ENCODE measurements at regions not wholly inside any gene's neighbourhood (a gene's known extent, or its start where the extent isn't known, plus 50 kb on each side); places are given as distances from the start of the nearest gene placed in this dataset.
A peak's percentile ranks its signal among the peaks of the same experiment; 100 is the strongest.

DNA sequence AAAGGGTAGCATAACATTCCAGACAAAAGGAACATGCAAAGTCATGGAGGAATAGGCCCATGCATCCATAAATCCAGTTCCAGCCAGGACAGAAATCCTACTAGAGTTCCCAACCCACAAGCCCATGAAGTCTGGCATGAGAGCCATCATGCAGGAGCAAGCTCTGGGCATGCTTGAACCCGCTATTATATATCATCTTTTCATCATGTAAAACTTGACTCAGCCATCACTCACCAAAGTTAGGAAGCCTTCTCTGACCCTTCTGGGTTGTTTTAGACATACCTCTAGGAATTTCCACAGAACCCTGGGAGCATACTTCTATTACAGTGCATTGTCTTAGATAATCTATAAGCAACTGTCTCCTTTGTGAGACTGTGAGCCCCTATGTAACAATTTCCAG is 293.0 kb upstream of the NPSR1 start:
- intact Hi-C loops (cut with DNase I) = no loop called here
- ATAC-seq (no peak), DNase-seq (ENCODE audit: low spot score) (no peak)

DNA sequence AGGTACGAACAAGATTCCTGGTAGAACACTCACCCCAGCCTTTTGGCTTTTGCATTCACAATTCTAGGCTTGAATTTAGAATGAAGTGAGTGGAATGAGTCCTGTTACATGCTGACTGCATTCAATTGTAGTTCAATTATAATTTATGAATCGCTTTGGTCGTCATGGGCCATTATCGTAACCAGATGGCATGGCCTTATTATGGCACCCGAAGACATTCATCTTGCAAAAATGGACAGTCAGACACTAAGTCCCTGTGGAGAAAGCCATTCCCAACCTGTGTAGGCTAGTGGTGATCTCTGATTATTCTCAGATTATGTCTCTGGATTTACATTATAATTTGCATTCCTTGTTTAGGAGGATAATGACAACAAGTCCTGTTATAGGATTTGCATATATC is 292.4 kb upstream of the NPSR1 start:
- intact Hi-C loops (cut with DNase I) = no loop called here
- no peak for DNase-seq (ENCODE audit: low spot score)

DNA sequence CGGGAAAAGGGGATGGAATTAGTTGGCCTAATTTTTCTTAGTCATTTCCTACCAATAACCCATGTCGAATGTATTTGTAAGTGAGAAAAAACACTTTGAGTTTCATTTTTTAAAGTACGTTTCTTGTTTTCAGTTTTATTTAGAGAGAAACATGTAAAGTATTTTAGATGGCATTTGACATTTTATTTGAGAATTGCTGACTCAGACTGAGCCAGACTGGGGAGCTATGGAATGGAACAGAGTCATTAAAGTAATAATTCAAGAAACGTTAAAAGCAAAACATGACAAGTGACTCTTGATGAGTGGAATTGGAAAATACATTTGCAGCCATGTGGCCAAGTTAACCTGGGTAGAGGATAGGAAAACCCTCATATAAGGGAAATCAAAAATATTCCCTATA is 286.1 kb upstream of the NPSR1 start:
- no peak for DNase-seq (ENCODE audit: low spot score)
- intact Hi-C loops (cut with DNase I) = no loop called here
- ATAC-seq = no peak

More for the DNA sequence above, 292.4 kb upstream of the NPSR1 start:
- ATAC-seq = no peak

DNA sequence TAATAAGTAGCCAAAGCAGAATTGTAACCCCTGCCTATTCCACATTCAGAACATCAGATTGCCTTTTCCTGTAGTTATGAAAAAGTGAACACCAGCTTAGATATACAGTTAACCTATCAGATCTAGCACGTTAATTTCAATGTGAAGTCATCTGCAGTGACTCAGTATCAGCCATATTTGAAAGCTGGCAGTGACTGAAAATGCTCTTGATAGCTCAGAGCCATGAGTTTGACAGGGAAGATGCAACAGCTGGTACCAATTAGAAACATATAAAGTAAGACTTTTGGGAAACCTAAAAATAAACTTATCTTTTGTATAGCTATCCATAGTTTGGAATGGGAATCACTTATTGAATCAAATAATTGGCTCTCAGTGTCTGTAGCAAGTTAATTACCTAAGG is 284.1 kb upstream of the NPSR1 start:
- no peak for DNase-seq (ENCODE audit: low spot score)
- intact Hi-C loops (cut with DNase I) = no loop called here
- ATAC-seq = no peak

DNA sequence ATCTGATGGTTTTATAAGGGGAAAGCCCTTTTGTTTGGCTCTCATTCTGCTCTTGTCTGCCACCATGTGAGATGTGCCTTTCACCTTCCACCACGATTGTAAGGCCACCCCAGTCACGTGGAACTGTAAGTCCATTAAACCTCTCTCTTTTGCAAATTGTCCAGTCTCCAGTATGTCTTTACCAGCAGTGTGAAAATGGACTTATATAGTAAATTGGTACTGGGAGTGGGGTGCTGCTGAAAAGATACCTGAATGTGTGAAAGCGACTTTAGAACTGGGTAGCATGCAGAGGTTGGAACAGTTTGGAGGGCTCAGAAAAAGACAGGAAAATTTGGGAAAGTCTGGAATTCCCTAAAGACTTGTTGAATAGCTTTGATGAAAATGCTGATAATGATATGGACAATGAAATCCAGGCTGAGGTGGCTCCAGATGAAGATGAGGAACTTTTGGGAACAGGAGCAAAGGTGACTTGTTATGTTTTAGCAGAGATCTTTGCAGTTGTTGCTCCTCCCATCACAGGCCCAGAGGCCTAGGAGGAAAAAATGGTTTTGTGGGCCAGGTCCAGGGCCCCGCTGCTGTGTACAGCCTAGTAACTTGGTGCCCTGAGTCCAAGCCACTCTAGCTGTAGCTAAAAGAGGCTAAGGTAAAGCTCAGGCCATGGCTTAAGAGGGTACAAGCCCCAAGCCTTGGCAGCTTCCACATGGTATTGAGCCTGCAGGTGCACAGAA is 275.7 kb upstream of the NPSR1 start:
- DNase-seq (ENCODE audit: low spot score) = no peak
- ATAC-seq = no peak
- intact Hi-C loops (cut with DNase I) = no loop called here

DNA sequence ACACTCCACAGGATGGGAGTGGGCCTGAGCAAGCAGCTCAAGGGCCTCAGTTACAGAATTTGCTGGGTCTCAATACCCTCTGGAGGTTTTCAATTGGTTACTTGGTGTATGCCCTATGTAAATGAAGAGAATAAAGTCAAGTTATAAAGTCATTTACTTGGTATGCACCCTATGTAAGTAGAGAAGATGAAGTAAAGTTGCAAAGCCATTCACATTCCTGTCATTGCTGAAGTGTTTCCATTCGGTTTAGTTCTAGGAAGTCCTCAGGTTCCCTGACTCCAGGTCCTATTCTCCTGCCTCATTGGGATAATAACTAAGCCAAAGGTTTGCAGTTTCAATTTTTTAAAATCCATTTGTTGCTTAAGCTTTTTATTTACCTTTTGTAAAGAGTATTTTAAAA is 272.6 kb upstream of the NPSR1 start:
- no peak for ATAC-seq
- intact Hi-C loops (cut with DNase I) = no loop called here
- DNase-seq (ENCODE audit: low spot score) = no peak

DNA sequence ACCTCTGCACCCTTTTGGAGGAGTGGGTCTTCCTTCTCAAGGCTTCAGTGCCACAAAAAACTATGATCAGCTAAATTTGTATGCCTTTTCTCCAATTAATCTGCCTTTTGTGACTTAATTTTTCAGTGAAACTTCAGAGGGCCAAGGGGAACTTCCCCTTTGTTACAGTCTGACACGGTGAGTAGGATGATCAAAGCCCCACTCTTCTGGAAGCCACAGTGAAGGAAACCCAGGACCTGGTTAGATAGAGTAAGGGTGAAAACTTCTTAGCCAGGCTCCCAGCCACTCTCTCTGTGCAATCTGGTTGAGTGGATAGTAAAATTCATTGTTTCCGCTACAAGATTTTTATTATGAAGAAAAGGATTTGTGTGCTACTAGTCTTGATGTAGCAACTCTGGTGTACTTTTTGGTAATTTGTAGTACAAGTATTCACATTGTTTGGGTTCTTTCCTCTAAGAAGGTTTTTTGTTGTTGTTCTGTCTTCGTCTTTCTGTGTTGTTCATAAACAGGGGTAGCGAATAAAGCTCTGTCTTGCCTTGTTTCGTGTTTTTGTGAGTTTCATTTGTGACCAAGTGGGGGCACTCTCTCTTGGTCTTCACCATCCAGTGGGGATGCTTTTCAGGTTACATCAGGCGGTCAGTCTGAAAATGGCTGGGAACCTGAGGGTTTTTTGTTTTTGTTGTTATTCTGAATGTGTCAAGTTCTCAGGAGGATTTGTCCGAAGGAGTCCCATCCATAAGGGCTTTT is 268.5 kb upstream of the NPSR1 start:
- ATAC-seq (no peak), DNase-seq (ENCODE audit: low spot score) (no peak)
- intact Hi-C loops (cut with DNase I) = no loop called here

DNA sequence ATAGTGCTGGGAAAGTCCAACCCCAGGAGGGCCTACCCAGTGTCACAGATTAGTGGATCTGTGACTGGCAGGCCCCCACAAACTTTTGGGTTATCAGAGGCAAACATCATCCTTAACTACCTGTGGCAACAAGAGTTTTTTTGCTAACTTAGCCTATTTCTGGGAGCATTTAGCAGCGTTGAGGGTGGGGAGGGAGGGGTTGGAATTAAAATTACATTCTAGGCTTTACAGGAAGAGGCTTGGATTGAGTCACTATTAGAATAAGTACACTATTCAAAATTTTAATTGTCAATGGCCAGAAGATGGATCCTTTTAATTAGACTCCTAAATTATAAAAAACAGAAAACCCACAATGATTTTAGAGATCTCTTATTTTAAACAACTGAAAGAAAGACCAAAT is 267.9 kb upstream of the NPSR1 start:
- ATAC-seq (no peak), DNase-seq (ENCODE audit: low spot score) (no peak)
- intact Hi-C loops (cut with DNase I) = no loop called here

DNA sequence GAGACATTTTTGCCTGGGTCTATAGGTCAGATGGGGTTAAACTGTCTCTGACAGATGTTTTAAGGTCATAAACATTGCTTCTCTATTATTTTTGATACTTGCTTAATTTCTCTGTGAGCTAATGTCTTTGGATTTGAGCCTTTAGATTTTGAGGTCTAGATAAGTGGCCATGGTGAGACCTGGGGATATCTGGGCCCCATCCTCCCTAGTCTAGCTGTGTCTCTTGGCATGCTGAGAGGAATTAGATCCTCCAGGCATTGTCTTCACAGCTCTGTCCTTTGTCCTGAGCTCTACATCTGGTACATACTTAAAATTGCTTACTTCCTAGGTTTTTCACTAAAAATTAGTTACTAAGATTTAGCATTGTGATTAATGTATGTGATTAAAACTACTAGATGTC is 265.0 kb upstream of the NPSR1 start:
- no peak for ATAC-seq
- intact Hi-C loops (cut with DNase I) = no loop called here
- no peak for DNase-seq (ENCODE audit: low spot score)

DNA sequence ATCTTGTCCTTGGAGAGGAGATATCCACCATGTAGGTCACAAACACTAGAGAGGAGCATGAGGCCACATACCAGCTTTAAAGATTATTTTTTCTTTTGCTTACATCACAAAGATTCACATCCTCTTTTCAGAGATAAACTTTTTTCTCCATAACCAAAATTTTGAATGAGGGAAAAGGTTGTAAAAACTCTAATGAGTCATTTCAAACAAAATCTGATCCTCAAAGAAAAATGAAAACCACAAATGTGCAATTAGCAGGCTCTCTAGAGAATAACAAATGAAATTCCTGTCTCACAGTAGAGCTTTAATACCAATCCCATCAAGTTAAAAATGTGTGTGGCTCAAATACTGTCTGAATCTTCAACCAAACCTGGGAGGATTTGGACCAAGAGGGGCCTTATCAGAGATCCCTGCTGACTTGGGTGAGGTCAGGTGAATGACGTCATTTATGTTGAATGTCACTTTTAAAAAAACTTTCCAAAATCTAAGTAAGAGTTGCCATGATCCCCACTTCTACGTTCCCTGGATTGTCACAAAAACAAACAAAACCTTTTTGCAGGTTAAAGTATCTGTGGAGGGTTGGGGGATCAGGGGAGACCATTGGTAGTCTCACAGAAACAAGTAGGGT is 261.5 kb upstream of the NPSR1 start:
- DNase-seq (ENCODE audit: low spot score) (no peak), ATAC-seq (no peak)
- intact Hi-C loops (cut with DNase I) = no loop called here

DNA sequence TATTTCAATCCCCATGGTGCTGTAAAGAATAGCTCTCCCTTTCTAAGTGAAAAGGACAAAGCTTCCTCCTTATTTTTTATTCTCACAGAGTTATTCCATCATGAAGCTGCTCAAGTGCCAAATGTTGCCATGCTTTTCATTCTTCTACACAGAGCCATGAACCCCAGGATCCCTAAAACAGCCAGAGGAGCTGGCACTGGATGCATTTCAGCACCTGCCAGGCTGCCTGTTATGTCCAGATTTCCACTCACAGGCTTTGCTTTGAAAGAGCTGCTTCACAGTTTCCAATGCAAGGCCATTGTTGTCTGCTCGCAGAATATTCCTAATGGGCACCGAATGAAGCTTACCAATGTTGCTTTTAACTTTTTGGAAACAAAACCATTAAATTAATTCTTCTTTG is 256.2 kb upstream of the NPSR1 start:
- ATAC-seq (no peak), DNase-seq (ENCODE audit: low spot score) (no peak)
- intact Hi-C loops (cut with DNase I) = no loop called here

DNA sequence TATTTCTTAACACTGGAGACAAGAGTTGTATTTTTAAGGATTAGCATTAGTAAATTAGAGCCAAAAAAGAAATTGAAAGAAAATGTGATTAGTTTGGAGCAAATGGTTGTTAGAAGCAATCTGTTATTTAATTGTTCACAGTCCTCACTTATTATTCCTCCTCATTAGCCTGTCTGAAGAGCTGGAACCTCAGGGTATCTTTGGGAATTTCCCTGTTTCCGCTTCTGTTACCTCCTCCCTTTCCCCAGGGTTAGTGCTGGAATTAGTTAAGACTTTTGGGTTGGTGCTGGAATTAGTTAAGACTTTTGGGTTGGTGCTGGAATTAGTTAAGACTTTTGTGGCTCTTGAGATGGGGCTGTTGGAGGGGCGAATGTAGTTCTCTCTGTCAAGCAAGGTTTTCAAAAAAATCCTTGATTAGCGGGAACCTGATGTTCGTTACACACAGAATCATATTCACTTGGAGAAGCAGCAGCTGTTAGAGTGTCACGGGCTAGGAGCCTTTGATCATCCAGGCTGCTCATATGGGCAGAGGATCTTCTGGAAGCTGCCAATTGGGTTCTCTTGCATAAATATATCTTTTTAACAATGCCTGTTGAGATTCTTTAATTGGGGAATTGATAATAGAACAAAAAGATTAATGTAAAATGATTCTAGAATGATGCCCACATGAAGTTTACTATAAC is 251.0 kb upstream of the NPSR1 start:
- ATAC-seq = no peak
- no peak for DNase-seq (ENCODE audit: low spot score)

DNA sequence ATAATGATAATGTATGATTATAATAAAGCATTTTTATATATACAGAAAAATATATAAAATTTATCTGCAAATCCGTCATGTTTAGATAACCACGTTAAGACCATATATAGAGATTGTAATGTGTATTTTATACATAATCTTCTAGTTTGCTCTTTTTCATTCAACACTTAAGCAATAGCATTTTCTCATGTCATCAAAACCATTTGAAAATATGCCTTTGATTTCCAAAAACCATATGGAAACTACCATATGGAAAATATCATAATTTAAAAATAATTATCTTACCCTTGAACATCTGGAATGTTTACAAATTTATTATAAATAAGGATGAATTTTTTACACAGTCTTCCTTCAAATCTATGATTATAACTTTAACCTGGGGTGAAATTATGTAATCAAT is 250.4 kb upstream of the NPSR1 start:
- intact Hi-C loops (cut with DNase I) = no loop called here
- DNase-seq (ENCODE audit: low spot score) (no peak), ATAC-seq (no peak)

More for the DNA sequence above, 251.0 kb upstream of the NPSR1 start:
- intact Hi-C loops (cut with DNase I) = no loop called here

DNA sequence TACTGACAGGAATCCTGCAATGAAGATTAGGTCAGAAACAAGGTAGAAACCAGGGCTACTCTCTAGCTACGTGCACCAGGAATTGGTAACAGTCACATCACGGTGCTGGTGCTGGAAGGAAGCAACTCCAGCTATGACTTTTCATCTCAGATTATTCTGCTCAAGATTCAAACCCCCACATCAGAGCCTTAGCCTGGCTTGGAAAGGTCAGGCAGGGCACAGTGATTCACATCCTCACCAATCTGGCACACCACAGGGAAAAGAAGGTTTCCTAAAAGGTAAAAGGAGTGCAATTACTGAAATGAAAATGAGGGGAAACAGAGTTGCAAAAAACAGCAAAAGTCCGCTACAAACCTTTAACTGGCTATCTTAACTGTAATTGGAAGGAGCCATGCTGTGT is 240.2 kb upstream of the NPSR1 start:
- ATAC-seq = no peak
- intact Hi-C loops (cut with DNase I) = no loop called here
- no peak for DNase-seq (ENCODE audit: low spot score)

DNA sequence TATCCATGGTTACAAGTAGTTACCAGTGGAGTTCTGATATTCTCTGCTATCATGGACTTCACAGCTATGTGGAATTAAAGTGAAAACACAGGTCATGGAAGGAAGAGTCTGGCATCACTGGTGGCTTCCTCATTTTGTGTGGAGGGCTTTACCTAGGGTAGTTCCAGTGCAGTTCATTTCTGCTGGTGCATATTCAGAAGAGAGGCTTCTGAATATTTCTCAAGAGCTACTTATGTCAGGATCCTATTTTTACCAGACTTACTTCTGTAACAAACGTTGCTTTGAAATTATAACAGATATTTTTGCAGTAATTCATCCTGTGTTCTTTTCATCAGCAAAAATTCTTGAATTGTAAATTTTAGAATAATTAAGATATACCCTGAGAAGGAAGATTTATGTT is 236.5 kb upstream of the NPSR1 start:
- intact Hi-C loops (cut with DNase I) = no loop called here
- no peak for ATAC-seq
- no peak for DNase-seq (ENCODE audit: low spot score)

DNA sequence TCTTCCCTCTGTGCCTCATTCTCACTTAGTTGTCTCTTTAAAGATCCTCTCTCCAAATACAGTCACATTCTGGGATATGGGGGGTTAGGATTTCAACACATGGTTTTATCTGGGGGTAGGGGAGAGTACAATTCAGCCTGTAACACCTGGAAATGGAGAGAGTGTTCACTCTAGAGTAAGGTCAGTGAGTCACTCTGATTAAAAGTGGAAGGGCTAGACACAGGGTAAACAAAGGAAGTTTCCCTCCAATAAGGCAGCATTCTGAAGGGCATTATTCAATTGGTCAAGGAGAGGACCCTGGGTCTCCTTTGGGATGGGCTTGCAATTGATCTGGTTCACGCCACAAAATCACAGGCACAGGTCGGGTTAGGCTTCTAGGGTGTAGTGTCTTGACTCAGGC is 232.8 kb upstream of the NPSR1 start:
- intact Hi-C loops (cut with DNase I) = no loop called here
- ATAC-seq = no peak

DNA sequence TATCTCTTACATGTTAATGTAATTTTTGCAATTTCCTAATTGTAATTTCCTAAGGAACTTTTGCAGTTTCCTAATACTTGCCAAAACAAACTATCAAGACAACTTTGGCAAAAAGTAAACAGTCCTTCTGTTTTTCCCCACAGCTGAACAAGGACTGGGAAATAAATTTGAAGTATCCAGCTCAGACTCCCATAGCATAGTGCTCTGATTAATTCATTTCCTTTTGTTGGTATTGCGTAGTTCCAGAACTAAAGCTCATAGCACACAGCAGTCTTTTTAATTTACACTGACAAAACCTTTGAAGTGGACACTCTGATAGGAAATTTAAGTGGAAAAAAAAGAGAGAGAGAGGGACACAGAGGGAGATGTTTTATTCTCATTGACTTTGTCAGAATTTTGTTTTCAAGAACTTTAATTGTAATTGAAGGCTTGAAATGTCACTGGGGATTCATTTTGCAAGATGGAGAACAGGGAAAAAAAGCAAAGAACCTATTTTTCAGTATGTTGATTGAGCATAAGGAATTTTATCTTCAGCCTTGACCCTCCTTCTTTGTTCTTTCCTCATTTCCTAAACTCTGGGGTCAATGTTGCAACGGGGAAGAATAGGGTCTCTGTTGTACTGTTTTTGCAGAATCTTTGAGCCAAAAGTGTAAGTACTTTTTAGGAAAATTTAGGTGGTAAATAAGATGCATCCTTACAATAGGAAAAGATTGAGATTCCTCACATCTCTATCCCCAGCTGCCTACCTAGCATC is 232.2 kb upstream of the NPSR1 start:
- intact Hi-C loops (cut with DNase I) = no loop called here
- DNase-seq (ENCODE audit: low spot score) = no peak
- ATAC-seq = no peak

More for the DNA sequence above, 232.8 kb upstream of the NPSR1 start:
- DNase-seq (ENCODE audit: low spot score) = no peak

DNA sequence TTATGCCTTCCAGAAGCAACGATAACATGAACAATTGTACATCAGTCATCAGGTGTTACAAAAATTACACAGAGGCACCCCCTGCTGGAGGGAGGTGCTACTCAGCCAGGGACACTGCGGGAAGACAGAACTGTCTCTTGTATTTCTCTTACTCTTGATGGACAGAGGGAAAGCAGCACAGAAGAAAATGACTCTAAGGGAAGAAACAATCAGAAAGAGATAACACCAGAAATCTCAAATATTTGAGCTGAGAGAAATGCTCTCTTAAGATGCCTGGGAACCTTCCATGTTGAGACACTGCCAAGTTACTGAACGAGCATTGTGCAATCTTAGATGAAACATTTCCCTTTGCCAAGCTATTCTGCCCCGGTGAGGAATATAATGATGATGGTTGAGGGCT is 227.6 kb upstream of the NPSR1 start:
- DNase-seq (ENCODE audit: low spot score) (no peak), ATAC-seq (peak; percentile 66)
- intact Hi-C loops (cut with DNase I) = no loop called here

DNA sequence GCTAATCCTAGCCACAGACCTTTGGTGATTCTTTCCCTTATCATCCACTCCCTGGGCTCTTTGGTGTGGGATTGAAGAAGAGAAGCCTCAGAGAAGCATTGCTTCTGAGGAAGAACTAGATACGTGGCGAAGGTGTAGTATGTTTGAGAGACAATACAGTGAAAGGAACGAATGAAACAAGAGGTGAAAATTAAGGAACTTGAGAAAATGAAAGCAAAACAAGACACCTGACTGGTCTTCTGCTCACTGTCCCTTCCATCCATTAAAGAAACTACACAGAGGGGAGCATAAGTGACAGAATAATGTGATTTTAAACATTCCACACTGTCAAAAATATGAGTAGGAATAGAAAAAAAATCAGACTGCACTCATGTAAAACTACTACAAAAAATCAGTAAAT is 219.6 kb upstream of the NPSR1 start:
- ATAC-seq = no peak
- intact Hi-C loops (cut with DNase I) = no loop called here

More for the DNA sequence above, 219.6 kb upstream of the NPSR1 start:
- DNase-seq (ENCODE audit: low spot score) = no peak
